ENCODE measurements at regions not wholly inside any gene's neighbourhood (a gene's known extent, or its start where the extent isn't known, plus 50 kb on each side); places are given as distances from the start of the nearest gene placed in this dataset.

DNA sequence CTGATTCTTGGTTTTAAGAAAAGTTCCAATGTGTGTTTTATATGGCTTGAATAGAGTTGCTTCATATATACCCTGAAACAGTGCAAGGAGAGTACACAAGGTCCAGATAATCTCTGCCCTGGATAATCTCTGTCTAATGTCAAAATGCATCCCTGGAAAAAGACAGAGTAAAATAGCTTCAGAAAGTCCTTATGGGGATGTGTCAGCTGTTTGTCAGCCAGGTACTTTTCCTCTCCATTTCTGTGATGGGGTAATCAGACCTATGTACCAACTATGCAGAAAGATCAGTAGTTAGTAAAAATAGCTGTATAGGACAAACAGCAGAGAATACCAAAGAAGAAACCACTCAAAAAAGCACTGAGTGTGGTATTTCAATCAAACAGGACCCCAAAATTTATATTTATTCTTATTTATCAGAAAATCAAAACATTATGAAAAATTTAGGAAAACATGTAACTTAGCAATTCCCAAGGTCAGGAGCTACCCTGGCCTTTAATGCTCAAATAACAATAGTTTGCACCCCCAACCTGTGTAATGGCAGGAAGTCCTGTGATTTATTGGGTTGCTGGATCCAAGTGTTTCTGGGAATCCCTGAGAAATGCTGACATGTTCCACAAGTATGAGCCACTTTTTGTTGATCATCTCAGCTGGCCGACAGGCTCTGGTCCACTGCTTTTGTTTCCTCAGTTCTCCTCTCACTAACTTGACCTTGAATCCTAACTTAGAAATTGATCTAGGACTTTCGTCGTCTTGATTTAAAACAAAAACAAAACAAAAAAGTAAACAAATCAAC is 69.6 kb downstream of the MDH1 start:
- Histone ChIP-seq H3K9me3 (ENCODE audit: control insufficient read depth in 1 of 2, low read length in 2 of 2) (no peaks in the 10 kb centered on the region), H3K27me3 (ENCODE audit: low read depth, low read length) (no peaks in the 10 kb centered on the region), H3K4me3 (ENCODE audit: low read depth in 1 of 2, low read length in 2 of 2) (no peak overlapping the region), H3K36me3 (ENCODE audit: control insufficient read depth in 1 of 2, insufficient read depth in 2 of 2, low read length in 2 of 2) (no peaks in the 10 kb centered on the region), H3K27ac (ENCODE audit: low read length) (no peak overlapping the region), H3K4me1 (ENCODE audit: control insufficient read depth in 1 of 2, insufficient read depth in 2 of 2, low read length in 2 of 2) (no peaks in the 10 kb centered on the region)

DNA sequence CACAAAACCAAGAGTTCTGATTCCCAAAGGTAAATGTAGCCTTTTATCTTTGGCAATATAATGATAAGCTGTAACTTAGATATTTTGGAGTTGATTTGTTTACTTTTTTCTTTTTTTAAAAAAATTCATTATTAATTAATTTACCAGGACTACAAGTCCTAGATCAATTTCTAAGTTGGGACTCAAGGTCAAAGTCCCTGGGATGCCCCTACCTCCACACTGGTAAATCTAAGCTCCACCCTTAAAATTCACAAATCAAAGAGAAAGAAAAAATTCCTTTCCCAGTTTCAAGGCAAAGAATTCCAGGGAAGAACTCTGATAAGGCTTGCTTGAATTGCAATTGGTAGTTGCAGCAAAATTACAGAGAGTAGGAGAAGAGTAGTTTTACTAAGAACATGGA is 71.3 kb downstream of the MDH1 start:
- H3K27ac ChIP-seq (ENCODE audit: low read length): no peak overlapping the region
- H3K9me3 ChIP-seq (ENCODE audit: control insufficient read depth in 1 of 2, low read length in 2 of 2): no peaks in the 10 kb centered on the region
- no peak overlapping the region for H3K4me3 ChIP-seq (ENCODE audit: low read depth in 1 of 2, low read length in 2 of 2)
- H3K36me3 ChIP-seq (ENCODE audit: control insufficient read depth in 1 of 2, insufficient read depth in 2 of 2, low read length in 2 of 2): no peaks in the 10 kb centered on the region
- H3K4me1 ChIP-seq (ENCODE audit: control insufficient read depth in 1 of 2, insufficient read depth in 2 of 2, low read length in 2 of 2): no peaks in the 10 kb centered on the region
- H3K27me3 ChIP-seq (ENCODE audit: low read depth, low read length): no peaks in the 10 kb centered on the region

DNA sequence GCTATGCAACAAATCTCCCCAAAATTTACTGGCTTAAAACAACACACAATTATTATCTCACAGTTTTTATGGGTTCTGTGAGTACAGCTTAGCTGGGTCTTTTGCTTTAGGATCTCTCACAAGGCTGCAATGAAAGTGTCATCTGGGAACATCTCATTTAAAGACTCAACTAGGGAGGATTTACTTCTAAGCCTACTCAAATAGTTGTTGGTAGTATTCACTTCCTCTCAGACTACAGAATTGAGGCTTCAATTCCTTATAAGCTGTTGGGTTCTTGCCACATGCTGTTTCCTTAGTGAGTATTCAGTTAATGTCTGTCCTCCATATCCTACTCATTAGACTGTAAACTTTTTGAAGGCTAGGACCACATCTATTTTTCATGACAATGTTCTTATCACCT is 72.3 kb downstream of the MDH1 start:
- no peaks in the 10 kb centered on the region for H3K4me1 ChIP-seq (ENCODE audit: control insufficient read depth in 1 of 2, insufficient read depth in 2 of 2, low read length in 2 of 2)
- no peak overlapping the region for H3K27ac ChIP-seq (ENCODE audit: low read length)
- H3K4me3 ChIP-seq (ENCODE audit: low read depth in 1 of 2, low read length in 2 of 2): no peak overlapping the region
- H3K27me3 ChIP-seq (ENCODE audit: low read depth, low read length): no peaks in the 10 kb centered on the region
- H3K9me3 ChIP-seq (ENCODE audit: control insufficient read depth in 1 of 2, low read length in 2 of 2): no peaks in the 10 kb centered on the region
- no peaks in the 10 kb centered on the region for H3K36me3 ChIP-seq (ENCODE audit: control insufficient read depth in 1 of 2, insufficient read depth in 2 of 2, low read length in 2 of 2)

GRCh38 chr2:63662028-63662804 is 73.5 kb downstream of the MDH1 start:
- Histone ChIP-seq H3K36me3 (ENCODE audit: control insufficient read depth in 1 of 2, insufficient read depth in 2 of 2, low read length in 2 of 2) (no peaks in the 10 kb centered on the region), H3K4me3 (ENCODE audit: low read depth in 1 of 2, low read length in 2 of 2) (no peak overlapping the region), H3K27ac (ENCODE audit: low read length) (no peak overlapping the region), H3K27me3 (ENCODE audit: low read depth, low read length) (no peaks in the 10 kb centered on the region), H3K9me3 (ENCODE audit: control insufficient read depth in 1 of 2, low read length in 2 of 2) (no peaks in the 10 kb centered on the region), H3K4me1 (ENCODE audit: control insufficient read depth in 1 of 2, insufficient read depth in 2 of 2, low read length in 2 of 2) (no peaks in the 10 kb centered on the region)

DNA sequence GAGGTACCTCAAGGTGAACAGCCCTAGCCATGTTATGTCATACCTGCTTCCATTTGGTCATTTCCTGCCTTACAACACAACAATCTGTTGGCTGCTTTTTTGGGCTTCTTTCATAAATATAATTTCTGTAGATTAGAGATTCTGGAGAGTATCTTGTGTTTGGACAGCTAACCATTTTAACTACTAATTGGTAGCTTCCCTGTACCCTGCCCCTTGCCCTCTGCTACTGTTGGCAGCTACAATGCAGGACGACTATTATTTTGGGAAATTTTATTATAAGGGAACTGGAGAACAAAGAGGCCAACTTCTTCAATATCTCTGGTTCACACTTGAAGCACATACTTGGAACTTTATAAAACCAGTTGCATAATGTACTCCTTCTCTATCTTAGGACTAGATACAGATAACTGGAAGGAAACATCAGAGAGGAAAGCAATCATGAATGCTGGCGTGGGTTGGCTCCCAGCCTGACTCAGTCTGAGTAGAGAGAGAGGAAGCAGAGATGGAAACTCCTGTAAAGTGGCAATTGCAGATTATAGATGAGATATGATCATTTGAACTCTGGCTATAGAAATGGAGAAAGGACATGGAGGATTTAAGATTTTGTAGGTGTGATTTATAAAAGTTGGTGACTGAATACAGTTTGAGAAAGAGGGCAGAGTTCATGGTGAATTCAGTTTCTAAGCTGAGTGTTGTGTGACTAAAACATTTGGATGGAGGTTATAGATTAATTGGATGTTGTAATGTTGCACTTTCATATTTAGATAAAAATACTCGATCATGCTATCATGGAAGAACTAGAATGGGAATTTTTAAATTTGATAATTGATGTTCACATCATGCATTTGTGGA is 74.5 kb downstream of the MDH1 start:
- Histone ChIP-seq H3K9me3 (ENCODE audit: control insufficient read depth in 1 of 2, low read length in 2 of 2) (no peaks in the 10 kb centered on the region), H3K4me3 (ENCODE audit: low read depth in 1 of 2, low read length in 2 of 2) (no peak overlapping the region), H3K36me3 (ENCODE audit: control insufficient read depth in 1 of 2, insufficient read depth in 2 of 2, low read length in 2 of 2) (no peaks in the 10 kb centered on the region), H3K4me1 (ENCODE audit: control insufficient read depth in 1 of 2, insufficient read depth in 2 of 2, low read length in 2 of 2) (no peaks in the 10 kb centered on the region), H3K27me3 (ENCODE audit: low read depth, low read length) (no peaks in the 10 kb centered on the region), H3K27ac (ENCODE audit: low read length) (no peak overlapping the region)

GRCh38 chr2:63665091-63665490 is 76.3 kb downstream of the MDH1 start:
- H3K27me3 ChIP-seq (ENCODE audit: low read depth, low read length): no peaks in the 10 kb centered on the region
- no peaks in the 10 kb centered on the region for H3K4me1 ChIP-seq (ENCODE audit: control insufficient read depth in 1 of 2, insufficient read depth in 2 of 2, low read length in 2 of 2)
- H3K36me3 ChIP-seq (ENCODE audit: control insufficient read depth in 1 of 2, insufficient read depth in 2 of 2, low read length in 2 of 2): no peaks in the 10 kb centered on the region
- H3K27ac ChIP-seq (ENCODE audit: low read length): no peak overlapping the region
- no peaks in the 10 kb centered on the region for H3K9me3 ChIP-seq (ENCODE audit: control insufficient read depth in 1 of 2, low read length in 2 of 2)
- H3K4me3 ChIP-seq (ENCODE audit: low read depth in 1 of 2, low read length in 2 of 2): no peak overlapping the region

DNA sequence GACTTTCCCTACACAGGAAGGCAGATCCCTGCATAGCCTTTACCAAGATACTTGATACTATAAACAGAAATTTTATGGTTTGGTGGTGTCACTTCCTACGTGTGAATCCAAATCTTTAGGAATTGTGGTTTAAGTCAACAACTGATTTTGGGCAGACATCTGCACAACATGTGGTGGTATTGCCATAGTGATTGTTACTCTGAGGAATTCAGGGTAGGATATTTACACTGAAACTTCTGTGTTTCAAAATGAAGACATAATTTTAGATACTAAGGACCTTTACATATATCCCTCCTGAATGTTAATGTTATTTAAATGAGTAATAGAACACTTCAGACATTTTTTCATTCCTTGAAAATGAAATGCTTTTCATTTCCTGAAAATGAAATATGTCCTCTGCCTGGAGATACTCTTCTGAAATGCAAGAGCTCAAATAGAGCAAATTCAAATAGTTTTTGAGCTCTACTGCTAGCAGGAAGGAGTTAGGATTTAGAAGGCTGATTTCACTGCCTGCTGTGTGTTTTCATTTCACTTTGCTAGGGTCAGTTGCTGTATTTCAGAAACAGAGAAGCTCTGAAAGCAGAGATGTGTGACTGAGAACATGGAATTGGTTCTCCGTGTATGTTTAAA is 77.2 kb downstream of the MDH1 start:
- no peak overlapping the region for H3K4me3 ChIP-seq (ENCODE audit: low read depth in 1 of 2, low read length in 2 of 2)
- H3K27me3 ChIP-seq (ENCODE audit: low read depth, low read length): no peaks in the 10 kb centered on the region
- H3K9me3 ChIP-seq (ENCODE audit: control insufficient read depth in 1 of 2, low read length in 2 of 2): no peaks in the 10 kb centered on the region
- no peaks in the 10 kb centered on the region for H3K36me3 ChIP-seq (ENCODE audit: control insufficient read depth in 1 of 2, insufficient read depth in 2 of 2, low read length in 2 of 2)
- no peak overlapping the region for H3K27ac ChIP-seq (ENCODE audit: low read length)
- no peaks in the 10 kb centered on the region for H3K4me1 ChIP-seq (ENCODE audit: control insufficient read depth in 1 of 2, insufficient read depth in 2 of 2, low read length in 2 of 2)

- H3K9me3 ChIP-seq (ENCODE audit: control insufficient read depth in 1 of 2, low read length in 2 of 2): no peaks in the 10 kb centered on the region
- H3K27ac ChIP-seq (ENCODE audit: low read length): no peak overlapping the region
- H3K4me1 ChIP-seq (ENCODE audit: control insufficient read depth in 1 of 2, insufficient read depth in 2 of 2, low read length in 2 of 2): no peaks in the 10 kb centered on the region
- H3K4me3 ChIP-seq (ENCODE audit: low read depth in 1 of 2, low read length in 2 of 2): no peak overlapping the region
- H3K27me3 ChIP-seq (ENCODE audit: low read depth, low read length): no peaks in the 10 kb centered on the region
- no peaks in the 10 kb centered on the region for H3K36me3 ChIP-seq (ENCODE audit: control insufficient read depth in 1 of 2, insufficient read depth in 2 of 2, low read length in 2 of 2)
Observed at GRCh38 chr2:63667132-63667700, 78.5 kb downstream of the MDH1 start.

DNA sequence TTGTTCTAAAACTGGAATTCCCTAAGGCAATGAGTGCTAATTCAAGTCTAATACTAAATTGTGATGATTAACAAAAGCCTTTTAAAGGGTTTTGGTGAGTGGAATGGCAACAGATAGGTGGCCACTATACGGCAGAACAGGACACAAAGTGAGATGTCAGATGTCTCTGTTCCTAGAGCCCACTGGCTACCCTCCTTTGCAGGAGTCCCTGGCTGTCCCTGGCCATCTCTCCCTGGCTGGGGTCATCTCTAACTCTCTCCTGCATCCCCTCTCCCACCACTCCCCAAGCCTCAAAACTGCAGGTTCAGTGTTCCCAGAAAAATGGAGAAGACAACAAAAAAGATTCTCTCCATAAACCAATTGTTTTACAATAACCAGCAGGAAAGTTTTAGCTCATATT is 79.2 kb downstream of the MDH1 start:
- Histone ChIP-seq H3K27ac (ENCODE audit: low read length) (no peak overlapping the region), H3K27me3 (ENCODE audit: low read depth, low read length) (no peaks in the 10 kb centered on the region), H3K9me3 (ENCODE audit: control insufficient read depth in 1 of 2, low read length in 2 of 2) (no peaks in the 10 kb centered on the region), H3K36me3 (ENCODE audit: control insufficient read depth in 1 of 2, insufficient read depth in 2 of 2, low read length in 2 of 2) (no peaks in the 10 kb centered on the region), H3K4me3 (ENCODE audit: low read depth in 1 of 2, low read length in 2 of 2) (no peak overlapping the region), H3K4me1 (ENCODE audit: control insufficient read depth in 1 of 2, insufficient read depth in 2 of 2, low read length in 2 of 2) (no peaks in the 10 kb centered on the region)

DNA sequence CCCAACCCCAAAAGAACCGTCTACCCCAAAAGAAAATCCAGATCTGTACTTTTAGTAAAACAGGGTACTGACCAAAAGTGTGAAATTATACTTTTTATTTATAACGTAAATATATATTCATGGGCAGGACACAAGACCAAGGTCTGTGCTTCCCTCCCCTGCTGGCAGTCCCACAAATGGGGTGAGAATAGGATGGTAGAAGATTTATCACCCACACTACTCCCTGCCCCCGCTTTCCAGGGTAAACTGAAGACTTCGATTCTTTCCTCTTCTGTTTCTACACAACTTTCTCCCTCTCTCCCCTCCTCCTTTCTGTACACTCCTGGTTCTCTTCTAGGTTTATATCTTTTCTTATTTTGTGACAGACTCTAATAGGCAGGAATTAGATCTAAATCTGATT is 79.7 kb downstream of the MDH1 start:
- Histone ChIP-seq H3K27me3 (ENCODE audit: low read depth, low read length) (no peaks in the 10 kb centered on the region), H3K9me3 (ENCODE audit: control insufficient read depth in 1 of 2, low read length in 2 of 2) (no peaks in the 10 kb centered on the region), H3K4me3 (ENCODE audit: low read depth in 1 of 2, low read length in 2 of 2) (no peak overlapping the region), H3K4me1 (ENCODE audit: control insufficient read depth in 1 of 2, insufficient read depth in 2 of 2, low read length in 2 of 2) (no peaks in the 10 kb centered on the region), H3K27ac (ENCODE audit: low read length) (no peak overlapping the region), H3K36me3 (ENCODE audit: control insufficient read depth in 1 of 2, insufficient read depth in 2 of 2, low read length in 2 of 2) (no peaks in the 10 kb centered on the region)
